Esophagus (tissue), 2 donors: ENCODE measurements at regions not wholly inside any gene's neighbourhood (a gene's known extent, or its start where the extent isn't known, plus 50 kb on each side); places are given as distances from the start of the nearest gene placed in this dataset.

Experiments used
- H3K27ac ChIP-seq, 2 donors: one replicate each; pipeline ENCODE4 v1.5.1; 2013; ENCODE audit warnings: low read depth in 2 of 2, mild to moderate bottlenecking in 2 of 2, inconsistent platforms in 1 of 2, low read length in 1 of 2, moderate library complexity in 1 of 2
- H3K27me3 ChIP-seq, 2 donors: one replicate each; pipeline ENCODE4 v1.6.1; 2013; ENCODE audit warnings: low read length in 2 of 2, control low read depth in 1 of 2, mild to moderate bottlenecking in 1 of 2; ENCODE audit not compliant: insufficient read depth in 2 of 2, control insufficient read depth in 1 of 2
- H3K36me3 ChIP-seq, 2 donors: one replicate each; pipeline ENCODE4 v1.6.1; 2013; ENCODE audit warnings: low read length in 1 of 2; ENCODE audit not compliant: control insufficient read depth in 2 of 2, insufficient read depth in 2 of 2
- H3K4me1 ChIP-seq, 2 donors: one replicate each; pipeline ENCODE4 v1.6.1; 2013; ENCODE audit warnings: low read length in 1 of 2; ENCODE audit not compliant: control insufficient read depth in 2 of 2, insufficient read depth in 2 of 2
- H3K4me3 ChIP-seq, 2 donors: one replicate each; pipeline ENCODE4 v1.5.1; 2013; ENCODE audit warnings: low read length in 2 of 2, mild to moderate bottlenecking in 2 of 2, low read depth in 1 of 2, moderate library complexity in 1 of 2
- H3K9me3 ChIP-seq, 2 donors: one replicate each; pipeline ENCODE4 v1.6.1; 2013; ENCODE audit warnings: mild to moderate bottlenecking in 2 of 2, low read depth in 1 of 2, low read length in 1 of 2, moderate library complexity in 1 of 2; ENCODE audit not compliant: control insufficient read depth in 2 of 2, insufficient read depth in 1 of 2
- WGBS, 2 donors: extraction: QIAGEN DNeasy Blood & Tissue Kit; methylation state at CpG; one replicate each; pipeline ENCODE4 v1.1.7; 2013; 5-methylcytosine and 5-hydroxymethylcytosine counted together
- donor health status: healthy with polysubstance abuse.
- donor health status: Bipolar disorder and iron deficiency.

DNA sequence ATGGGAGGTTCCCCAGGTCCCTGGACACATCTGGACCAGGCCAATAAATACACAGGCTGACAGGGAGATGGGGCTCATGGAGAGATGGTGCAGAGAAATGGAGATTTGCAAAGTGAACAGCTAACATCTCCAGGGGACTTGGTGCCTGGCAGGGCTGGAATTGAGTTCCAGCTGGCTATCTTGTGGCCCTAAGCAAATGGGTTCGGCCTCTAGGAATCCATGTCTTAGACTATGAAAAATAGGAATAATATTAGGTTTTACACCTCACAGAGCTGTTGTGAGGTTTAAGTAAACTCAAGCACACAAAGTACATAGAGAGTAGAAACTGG is 82.9 kb upstream of the SPATA12 start:
- no peaks in the 10 kb centered on the region for H3K36me3 ChIP-seq
- H3K27ac ChIP-seq = no peak overlapping the region
- H3K4me3 ChIP-seq = no peak overlapping the region
- H3K4me1 ChIP-seq = peaks cover 0 to 5% of the 10 kb centered on the region in 2 donors
- no peaks in the 10 kb centered on the region for H3K9me3 ChIP-seq
- no peaks in the 10 kb centered on the region for H3K27me3 ChIP-seq
- WGBS, 2 donors = 100% methylated on average over 1 of the region's 1 CpG

DNA sequence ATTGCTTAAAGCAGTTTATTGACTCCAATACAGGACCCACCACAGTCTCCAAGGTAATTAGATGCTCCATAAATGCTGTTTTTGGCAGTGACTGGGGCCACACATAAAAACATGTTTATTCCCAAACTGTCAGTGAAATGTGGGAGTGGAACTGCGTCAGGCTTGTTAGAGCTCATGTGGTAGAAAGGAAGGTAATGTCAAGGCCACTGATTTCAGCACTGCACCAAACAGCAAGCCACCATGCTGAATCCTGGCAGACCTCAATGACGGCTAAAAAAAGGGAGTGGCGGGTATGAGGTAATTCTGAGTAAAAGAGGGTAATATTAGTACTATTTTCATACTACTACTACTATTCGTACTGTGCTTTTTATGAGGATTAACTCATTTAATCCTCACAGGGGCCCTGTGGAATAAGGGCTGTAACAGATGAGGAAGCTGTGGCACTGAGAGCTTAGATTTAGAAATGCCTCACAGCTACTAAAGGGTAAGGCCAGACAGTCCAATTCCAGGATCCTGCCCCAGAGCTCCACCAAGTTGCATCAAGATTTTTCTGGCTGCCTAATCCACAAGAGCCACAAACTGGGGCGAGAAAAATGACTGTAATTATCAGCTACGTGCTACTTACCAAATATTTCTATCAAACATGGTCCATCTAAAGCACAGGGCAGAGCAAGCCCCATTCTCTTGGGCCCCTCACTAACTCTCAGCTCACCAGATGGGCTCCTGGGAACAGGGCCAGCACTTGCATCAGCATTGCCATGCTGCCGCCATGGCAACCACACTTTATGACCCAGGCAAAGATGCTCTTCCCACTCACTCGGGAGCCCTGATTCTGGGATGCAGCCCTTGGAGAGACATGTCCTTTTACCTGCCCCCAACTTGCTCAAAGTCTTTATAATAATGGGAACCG is 83.6 kb upstream of the SPATA12 start:
- no peak overlapping the region for H3K4me3 ChIP-seq
- no peaks in the 10 kb centered on the region for H3K27me3 ChIP-seq
- no peak overlapping the region for H3K27ac ChIP-seq
- H3K9me3 ChIP-seq = no peaks in the 10 kb centered on the region
- H3K4me1 ChIP-seq = peaks cover 0 to 5% of the 10 kb centered on the region in 2 donors
- WGBS, 2 donors = 70 to 74% methylated on average over 9 of the region's 9 CpGs
- H3K36me3 ChIP-seq = no peaks in the 10 kb centered on the region

DNA sequence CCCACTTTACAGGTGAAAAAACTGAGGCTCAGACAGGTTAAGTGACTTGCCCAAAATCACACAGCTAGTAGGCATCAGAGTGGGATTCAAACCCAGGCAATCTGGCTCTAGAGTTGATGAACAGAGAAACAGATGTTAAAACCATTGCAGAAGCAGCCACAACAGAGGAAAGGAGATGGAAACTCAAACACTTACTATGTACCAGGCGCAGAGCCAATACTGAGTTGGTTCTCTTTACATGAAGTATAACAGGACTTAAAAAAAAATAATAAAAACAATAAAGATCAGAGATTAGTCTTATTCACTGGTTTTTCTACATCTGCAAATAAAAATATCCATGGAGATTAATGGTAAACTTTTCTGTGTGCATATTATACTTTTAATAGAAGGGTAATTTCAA is 84.9 kb upstream of the SPATA12 start:
- H3K4me3 ChIP-seq = no peak overlapping the region
- H3K36me3 ChIP-seq = no peaks in the 10 kb centered on the region
- WGBS, 2 donors = 85 to 96% methylated on average over 1 of the region's 1 CpG
- H3K4me1 ChIP-seq = peaks cover 0 to under 1% of the 10 kb centered on the region in 2 donors
- no peak overlapping the region for H3K27ac ChIP-seq
- no peaks in the 10 kb centered on the region for H3K9me3 ChIP-seq
- no peaks in the 10 kb centered on the region for H3K27me3 ChIP-seq

DNA sequence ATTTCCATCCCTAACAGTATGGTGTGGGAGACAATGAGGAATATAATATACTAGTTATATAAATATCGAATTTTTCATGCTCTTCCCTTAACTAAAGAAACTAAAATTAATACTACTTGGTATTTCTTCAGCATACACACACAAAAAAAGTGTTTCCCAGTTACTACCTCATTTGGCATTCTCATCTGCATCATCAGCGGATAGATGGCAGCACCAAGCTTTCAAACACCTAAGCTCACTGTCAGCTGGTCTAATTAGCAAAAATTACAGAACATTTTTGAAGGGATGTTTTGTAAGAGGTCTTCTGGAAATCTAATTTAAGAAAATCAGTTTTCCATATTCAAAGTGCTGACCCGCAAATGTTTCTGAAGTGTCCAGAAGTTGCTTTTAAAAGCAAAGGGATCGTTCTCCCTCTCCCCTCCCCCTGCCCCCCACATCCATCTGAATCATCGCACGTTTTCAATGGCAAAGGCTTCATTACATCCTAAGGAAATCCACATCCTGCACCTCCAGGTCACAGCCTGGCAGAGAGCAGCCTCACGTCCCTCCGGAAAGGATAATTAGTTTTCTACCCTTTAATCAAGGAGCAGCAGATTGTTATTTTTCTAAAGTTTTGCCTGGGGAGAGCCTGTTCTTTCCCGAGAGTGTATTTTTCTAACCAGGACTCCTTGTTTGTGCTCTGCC is 86.1 kb upstream of the SPATA12 start:
- no peaks in the 10 kb centered on the region for H3K36me3 ChIP-seq
- no peak overlapping the region for H3K4me3 ChIP-seq
- H3K4me1 ChIP-seq = no peaks in the 10 kb centered on the region
- 80 to 81% methylated on average over 9 of the region's 9 CpGs for WGBS, 2 donors
- H3K27ac ChIP-seq = peak overlapping the region in 1 of 2 donors; percentile 26
- H3K27me3 ChIP-seq = no peaks in the 10 kb centered on the region
- no peaks in the 10 kb centered on the region for H3K9me3 ChIP-seq

DNA sequence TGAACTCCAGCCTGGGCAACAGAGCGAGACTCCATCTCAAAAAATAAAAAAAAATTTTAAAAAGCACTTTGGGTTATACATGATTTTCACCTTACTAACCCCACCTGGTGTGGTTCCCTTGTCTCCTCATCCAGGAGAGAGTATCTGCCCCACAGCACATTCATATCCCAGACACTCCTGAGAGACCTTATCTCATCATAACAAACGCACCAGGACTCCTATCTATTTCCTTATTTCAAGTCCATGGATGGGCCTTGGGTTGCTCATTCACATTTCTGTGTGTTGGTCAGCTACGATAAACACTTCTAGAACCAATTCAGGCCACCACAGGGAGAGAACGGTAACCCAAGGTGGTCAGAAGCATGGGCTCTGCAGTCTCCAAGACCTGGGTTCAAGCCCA is 88.6 kb upstream of the SPATA12 start:
- no peaks in the 10 kb centered on the region for H3K36me3 ChIP-seq
- H3K27me3 ChIP-seq = no peaks in the 10 kb centered on the region
- H3K4me3 ChIP-seq = no peak overlapping the region
- 91 to 94% methylated on average over 4 of the region's 4 CpGs for WGBS, 2 donors
- H3K4me1 ChIP-seq = no peaks in the 10 kb centered on the region
- H3K27ac ChIP-seq = no peak overlapping the region
- no peaks in the 10 kb centered on the region for H3K9me3 ChIP-seq

DNA sequence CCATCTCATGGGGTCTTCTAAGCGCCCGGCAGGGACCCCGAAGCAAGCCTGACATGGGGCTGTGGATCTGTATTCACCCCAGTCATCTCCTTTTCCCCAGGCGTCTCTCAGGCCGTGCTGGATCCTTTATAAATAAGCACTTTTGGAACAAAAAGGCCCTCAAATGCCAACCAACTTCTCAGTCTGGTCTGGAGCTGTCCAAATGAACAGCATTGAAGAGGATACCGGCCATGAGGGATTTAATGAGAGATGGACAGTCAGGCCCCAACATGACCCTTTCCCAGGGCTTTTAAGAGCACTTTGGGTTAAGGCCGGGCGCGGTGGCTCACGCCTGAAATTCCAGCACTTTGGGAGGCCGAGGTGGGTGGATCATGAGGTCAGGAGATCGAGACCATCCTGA is 89.2 kb upstream of the SPATA12 start:
- Histone ChIP-seq H3K9me3 (no peaks in the 10 kb centered on the region), H3K4me3 (no peak overlapping the region), H3K27me3 (no peaks in the 10 kb centered on the region), H3K27ac (no peak overlapping the region), H3K36me3 (no peaks in the 10 kb centered on the region), H3K4me1 (no peaks in the 10 kb centered on the region)
- WGBS, 2 donors = 92 to 93% methylated on average over 12 of the region's 12 CpGs

DNA sequence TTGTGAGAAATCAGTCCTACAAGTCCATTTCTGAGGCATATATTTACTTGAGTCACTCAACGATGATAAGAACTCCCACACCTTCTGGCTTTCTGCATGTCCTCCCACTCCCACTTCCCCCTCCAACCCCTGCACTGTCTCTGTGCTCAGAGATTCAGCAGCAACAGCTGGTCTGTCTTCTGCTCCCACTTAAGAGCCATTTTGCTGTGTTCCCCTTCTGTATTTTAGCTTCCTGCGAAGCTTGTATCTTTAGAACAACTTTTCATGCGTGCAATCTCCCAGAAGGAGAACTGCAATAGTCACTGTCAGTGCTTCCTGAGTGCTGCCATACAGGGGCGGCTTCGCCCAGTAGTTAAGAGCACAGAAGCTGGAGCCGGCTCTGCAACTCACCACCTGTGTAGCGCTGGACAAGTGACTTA is 90.0 kb upstream of the SPATA12 start:
- Histone ChIP-seq H3K36me3 (no peaks in the 10 kb centered on the region), H3K4me3 (no peak overlapping the region), H3K9me3 (no peaks in the 10 kb centered on the region), H3K27me3 (no peaks in the 10 kb centered on the region), H3K4me1 (no peaks in the 10 kb centered on the region), H3K27ac (no peak overlapping the region)
- 70 to 71% methylated on average over 7 of the region's 7 CpGs for WGBS, 2 donors

DNA sequence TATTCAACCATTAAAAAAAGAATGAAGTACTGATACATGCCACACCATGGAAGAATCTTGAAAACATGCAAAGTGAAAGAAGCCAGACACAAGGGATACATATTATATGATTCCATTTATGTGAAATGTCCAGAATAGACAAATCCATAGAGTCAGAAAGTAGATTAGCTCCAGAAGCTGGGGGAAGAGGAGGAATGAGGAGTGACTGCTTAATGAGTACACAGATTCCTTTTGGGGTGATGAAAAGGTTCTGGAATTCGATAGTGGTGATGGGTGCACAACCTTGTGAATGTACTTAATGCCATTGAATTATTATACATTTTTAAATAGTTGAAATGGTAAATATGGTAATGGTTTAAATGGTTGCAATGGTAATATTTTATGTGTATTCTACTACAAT is 90.6 kb upstream of the SPATA12 start:
- 70 to 81% methylated on average over 1 of the region's 1 CpG for WGBS, 2 donors
- H3K27ac ChIP-seq = no peak overlapping the region
- no peaks in the 10 kb centered on the region for H3K27me3 ChIP-seq
- no peaks in the 10 kb centered on the region for H3K4me1 ChIP-seq
- no peaks in the 10 kb centered on the region for H3K9me3 ChIP-seq
- H3K36me3 ChIP-seq = no peaks in the 10 kb centered on the region
- H3K4me3 ChIP-seq = no peak overlapping the region

DNA sequence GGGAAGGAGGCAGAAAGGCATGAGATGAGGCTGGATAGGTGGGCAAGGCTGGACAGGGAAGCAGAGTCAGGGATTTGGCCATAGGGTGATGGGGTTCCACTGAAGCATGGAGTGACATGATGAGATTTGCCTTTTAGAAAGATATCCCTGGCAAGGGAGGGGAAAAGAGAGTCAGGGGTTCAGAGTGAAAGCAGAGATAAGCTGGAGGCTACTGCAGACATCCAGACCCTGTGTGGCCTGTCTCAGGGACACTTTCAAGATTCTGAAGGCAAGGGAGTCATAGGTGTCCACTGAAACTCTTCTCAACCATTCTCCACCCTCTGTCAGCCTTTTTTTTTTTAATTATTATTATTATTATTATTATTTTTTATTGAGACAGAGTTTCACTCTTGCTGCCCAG is 94.0 kb upstream of the SPATA12 start:
- no peaks in the 10 kb centered on the region for H3K27me3 ChIP-seq
- H3K9me3 ChIP-seq = no peaks in the 10 kb centered on the region
- H3K4me1 ChIP-seq = no peaks in the 10 kb centered on the region
- no peak overlapping the region for H3K4me3 ChIP-seq
- no peak overlapping the region for H3K27ac ChIP-seq
- no peaks in the 10 kb centered on the region for H3K36me3 ChIP-seq

DNA sequence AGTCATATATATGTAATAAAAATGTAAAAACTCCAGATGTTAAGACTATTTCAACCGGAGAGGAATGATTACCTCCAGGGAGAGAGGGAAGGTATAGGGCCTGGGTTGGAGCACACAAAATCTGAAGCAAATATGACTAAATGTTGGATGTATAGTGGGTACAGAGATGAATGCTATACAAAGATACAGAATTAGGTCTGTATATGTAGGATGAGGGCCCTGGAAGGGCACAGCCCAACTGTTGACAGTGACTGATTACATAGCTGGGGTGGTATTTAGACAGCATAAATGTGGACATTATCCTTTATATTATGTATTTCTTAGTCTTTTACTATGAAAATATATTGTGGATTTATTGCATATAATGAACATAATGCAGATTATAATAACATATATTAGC is 94.4 kb upstream of the SPATA12 start:
- no peaks in the 10 kb centered on the region for H3K4me1 ChIP-seq
- WGBS, 2 donors = 97 to 100% methylated on average over 1 of the region's 1 CpG

More for the DNA sequence above, 94.4 kb upstream of the SPATA12 start:
- Histone ChIP-seq H3K9me3 (no peaks in the 10 kb centered on the region), H3K4me3 (no peak overlapping the region), H3K27ac (no peak overlapping the region), H3K27me3 (no peaks in the 10 kb centered on the region), H3K36me3 (peaks cover 0 to 2% of the 10 kb centered on the region in 2 donors)
